ENCODE measurements at regions not wholly inside any gene's neighbourhood (a gene's known extent, or its start where the extent isn't known, plus 50 kb on each side); places are given as distances from the start of the nearest gene placed in this dataset.

- Histone ChIP-seq H3K27ac (no peak overlapping the region), H3K4me3 (no peak overlapping the region), H3K4me1 (peaks cover 0 to 13% of the 10 kb centered on the region in 2 donors), H3K9me3 (no peaks in the 10 kb centered on the region), H3K36me3 (no peaks in the 10 kb centered on the region), H3K27me3 (no peaks in the 10 kb centered on the region)
- TF ChIP-seq POLR2A (IDR thresholded peaks at IDR 0.05) (no peak), CTCF (IDR thresholded peaks at IDR 0.05 in 4 of 5, conservative IDR thresholded peaks at IDR 0.05 in 1 of 5) (no peak)
- intact Hi-C loops (cut with DNase I; ENCODE audit: low total_unique reads) (no loop called here), in situ Hi-C loops (cut with MboI; ENCODE audit: low sequenced_read_pairs in 4 of 4) (no loop called here)
- no peak for ATAC-seq
- DNase-seq = no peak
These were observed 378.1 kb upstream of the TLE4 start for GRCh38 chr9:79193501-79194223.

- TF ChIP-seq POLR2A (IDR thresholded peaks at IDR 0.05) (no peak), CTCF (IDR thresholded peaks at IDR 0.05 in 4 of 5, conservative IDR thresholded peaks at IDR 0.05 in 1 of 5) (no peak)
- intact Hi-C loops (cut with DNase I; ENCODE audit: low total_unique reads) (no loop called here), in situ Hi-C loops (cut with MboI; ENCODE audit: low sequenced_read_pairs in 4 of 4) (no loop called here)
- no peak overlapping the region for H3K4me3 ChIP-seq
- H3K27me3 ChIP-seq = no peaks in the 10 kb centered on the region
- no peaks in the 10 kb centered on the region for H3K9me3 ChIP-seq
- DNase-seq (no peak), ATAC-seq (no peak)
- no peaks in the 10 kb centered on the region for H3K4me1 ChIP-seq
- no peaks in the 10 kb centered on the region for H3K36me3 ChIP-seq
- no peak overlapping the region for H3K27ac ChIP-seq
These were observed 375.9 kb upstream of the TLE4 start for GRCh38 chr9:79195879-79196278.

GRCh38 chr9:79196606-79197005 lies 375.2 kb upstream of the TLE4 start:
- no peak for DNase-seq
- H3K27me3 ChIP-seq = no peaks in the 10 kb centered on the region
- ATAC-seq = no peak
- TF ChIP-seq POLR2A (IDR thresholded peaks at IDR 0.05) (no peak), CTCF (IDR thresholded peaks at IDR 0.05 in 4 of 5, conservative IDR thresholded peaks at IDR 0.05 in 1 of 5) (no peak)
- H3K36me3 ChIP-seq = no peaks in the 10 kb centered on the region
- no peak overlapping the region for H3K4me3 ChIP-seq
- intact Hi-C loops (cut with DNase I; ENCODE audit: low total_unique reads) = no loop called here
- in situ Hi-C loops (cut with MboI; ENCODE audit: low sequenced_read_pairs in 4 of 4) = no loop called here
- H3K4me1 ChIP-seq = no peaks in the 10 kb centered on the region
- no peaks in the 10 kb centered on the region for H3K9me3 ChIP-seq
- H3K27ac ChIP-seq = no peak overlapping the region

- no peak for ATAC-seq
- TF ChIP-seq CTCF (IDR thresholded peaks at IDR 0.05 in 4 of 5, conservative IDR thresholded peaks at IDR 0.05 in 1 of 5) (no peak), POLR2A (IDR thresholded peaks at IDR 0.05) (no peak)
- intact Hi-C loops (cut with DNase I; ENCODE audit: low total_unique reads) (no loop called here), in situ Hi-C loops (cut with MboI; ENCODE audit: low sequenced_read_pairs in 4 of 4) (no loop called here)
- Histone ChIP-seq H3K27ac (no peak overlapping the region), H3K9me3 (no peaks in the 10 kb centered on the region), H3K4me3 (no peak overlapping the region), H3K27me3 (no peaks in the 10 kb centered on the region), H3K4me1 (no peaks in the 10 kb centered on the region), H3K36me3 (no peaks in the 10 kb centered on the region)
- DNase-seq = no peak
These were observed 371.4 kb upstream of the TLE4 start for GRCh38 chr9:79200336-79200735.

- Histone ChIP-seq H3K27ac (no peak overlapping the region), H3K4me1 (no peaks in the 10 kb centered on the region), H3K27me3 (no peaks in the 10 kb centered on the region), H3K36me3 (no peaks in the 10 kb centered on the region), H3K9me3 (no peaks in the 10 kb centered on the region), H3K4me3 (no peak overlapping the region)
- intact Hi-C loops (cut with DNase I; ENCODE audit: low total_unique reads) = no loop called here
- no peak for ATAC-seq
- TF ChIP-seq CTCF (IDR thresholded peaks at IDR 0.05 in 4 of 5, conservative IDR thresholded peaks at IDR 0.05 in 1 of 5) (no peak), POLR2A (IDR thresholded peaks at IDR 0.05) (no peak)
- no peak for DNase-seq
- in situ Hi-C loops (cut with MboI; ENCODE audit: low sequenced_read_pairs in 4 of 4) = no loop called here
These were observed 370.1 kb upstream of the TLE4 start for GRCh38 chr9:79201636-79202035.

All from gastrocnemius medialis (tissue), 4 donors.